KMS-11 (cell line): ENCODE measurements at regions not wholly inside any gene's neighbourhood (a gene's known extent, or its start where the extent isn't known, plus 50 kb on each side); places are given as distances from the start of the nearest gene placed in this dataset.
A peak's percentile ranks its signal among the peaks of the same experiment; 100 is the strongest.

Experiments used
- H2AFZ ChIP-seq: fragments of 200-600 bp; sonication (generic); 2 replicates; pipeline ENCODE4 v1.6.1; 2016; ENCODE audit warnings: antibody characterized with exemption, mixed run types, low read depth
- H3K27ac ChIP-seq: fragments of 200-600 bp; sonication (generic); 2 replicates; pipeline ENCODE4 v1.6.1; 2016; ENCODE audit warnings: mild to moderate bottlenecking, mixed run types
- H3K27me3 ChIP-seq: fragments of 200-600 bp; sonication (generic); 2 replicates; pipeline ENCODE4 v1.6.1; 2017; ENCODE audit warnings: mild to moderate bottlenecking, low read depth, mixed run types, moderate library complexity; ENCODE audit not compliant: insufficient read depth
- H3K36me3 ChIP-seq: fragments of 200-600 bp; sonication (generic); 2 replicates; pipeline ENCODE4 v1.6.1; 2017; ENCODE audit warnings: mild to moderate bottlenecking, mixed run types; ENCODE audit not compliant: insufficient read depth
- H3K4me1 ChIP-seq: fragments of 200-600 bp; sonication (generic); 2 replicates; pipeline ENCODE4 v1.6.1; 2016; ENCODE audit warnings: mild to moderate bottlenecking, low read depth, mixed run types; ENCODE audit not compliant: poor library complexity, severe bottlenecking
- H3K4me2 ChIP-seq: fragments of 200-600 bp; sonication (generic); 2 replicates; pipeline ENCODE4 v1.7.0; 2016; ENCODE audit warnings: mild to moderate bottlenecking, mixed run types
- H3K4me3 ChIP-seq: fragments of 200-600 bp; sonication (generic); IDR thresholded peaks from 2 replicates; pipeline ENCODE4 v1.6.1; 2017; ENCODE audit warnings: low read depth, low read length, mixed read lengths; ENCODE audit not compliant: insufficient read depth
- H3K79me2 ChIP-seq: fragments of 200-600 bp; sonication (generic); 2 replicates; pipeline ENCODE4 v1.6.1; 2016; ENCODE audit warnings: low read depth, mixed run types; ENCODE audit not compliant: insufficient read depth
- H3K9ac ChIP-seq: fragments of 200-600 bp; sonication (generic); 2 replicates; pipeline ENCODE4 v1.6.1; 2016; ENCODE audit warnings: mild to moderate bottlenecking, mixed run types
- H4K20me1 ChIP-seq: fragments of 200-600 bp; sonication (generic); 2 replicates; pipeline ENCODE4 v1.6.1; 2016; ENCODE audit warnings: mild to moderate bottlenecking, mixed run types; ENCODE audit not compliant: insufficient read depth
- CTCF ChIP-seq: fragments of 200-600 bp; sonication (generic); conservative IDR thresholded peaks from 2 replicates; pipeline ENCODE4 v1.6.1; 2017; ENCODE audit warnings: low read depth, mild to moderate bottlenecking, antibody characterized with exemption, low read length, moderate library complexity, mixed read lengths

- Histone ChIP-seq H3K4me2 (peak overlapping the region; percentile 81; the same call in 1 of the 2 replicates), H3K4me3 (no peak overlapping the region), H3K36me3 (no peaks in the 10 kb centered on the region), H2AFZ (peak overlapping the region; percentile 95), H3K4me1 (peaks cover 45% of the 10 kb centered on the region), H3K27me3 (peaks cover 13% of the 10 kb centered on the region), H3K79me2 (no peaks in the 10 kb centered on the region), H3K9ac (peak overlapping the region; percentile 76), H4K20me1 (no peaks in the 10 kb centered on the region), H3K27ac (peak overlapping the region; percentile 40; the same call in 1 of the 2 replicates)
- TF ChIP-seq CTCF, result no peak
These were observed 100.5 kb upstream of the SOD1 start for GRCh38 chr21:31558962-31559367.

- H2AFZ ChIP-seq, result peak overlapping the region; percentile 91
These were observed 101.1 kb upstream of the SOD1 start for GRCh38 chr21:31558189-31558961.

GRCh38 chr21:31557421-31558188 lies 101.9 kb upstream of the SOD1 start:
- no peaks in the 10 kb centered on the region for H4K20me1 ChIP-seq
- H3K4me3 ChIP-seq, result no peak overlapping the region
- H3K36me3 ChIP-seq, result no peaks in the 10 kb centered on the region
- no peaks in the 10 kb centered on the region for H3K79me2 ChIP-seq
- no peak overlapping the region for H3K27ac ChIP-seq
- peaks cover 13% of the 10 kb centered on the region for H3K27me3 ChIP-seq
- peaks cover 59% of the 10 kb centered on the region for H3K4me1 ChIP-seq
- peak overlapping the region; percentile 79 for H3K4me2 ChIP-seq
- H3K9ac ChIP-seq, result peak overlapping the region; percentile 33; the same call in 1 of the 2 replicates
- no peak for TF ChIP-seq CTCF
- H2AFZ ChIP-seq, result peak overlapping the region; percentile 91; the same call in 1 of the 2 replicates

More at GRCh38 chr21:31558189-31558961, 101.1 kb upstream of the SOD1 start:
- H3K36me3 ChIP-seq, result no peaks in the 10 kb centered on the region
- TF ChIP-seq CTCF, result no peak
- no peak overlapping the region for H3K4me3 ChIP-seq
- H3K27me3 ChIP-seq, result peaks cover 13% of the 10 kb centered on the region
- H3K9ac ChIP-seq, result peak overlapping the region; percentile 33; the same call in 1 of the 2 replicates
- no peaks in the 10 kb centered on the region for H3K79me2 ChIP-seq
- H4K20me1 ChIP-seq, result no peaks in the 10 kb centered on the region
- H3K4me2 ChIP-seq, result peak overlapping the region; percentile 79
- no peak overlapping the region for H3K27ac ChIP-seq
- peaks cover 51% of the 10 kb centered on the region for H3K4me1 ChIP-seq

DNA sequence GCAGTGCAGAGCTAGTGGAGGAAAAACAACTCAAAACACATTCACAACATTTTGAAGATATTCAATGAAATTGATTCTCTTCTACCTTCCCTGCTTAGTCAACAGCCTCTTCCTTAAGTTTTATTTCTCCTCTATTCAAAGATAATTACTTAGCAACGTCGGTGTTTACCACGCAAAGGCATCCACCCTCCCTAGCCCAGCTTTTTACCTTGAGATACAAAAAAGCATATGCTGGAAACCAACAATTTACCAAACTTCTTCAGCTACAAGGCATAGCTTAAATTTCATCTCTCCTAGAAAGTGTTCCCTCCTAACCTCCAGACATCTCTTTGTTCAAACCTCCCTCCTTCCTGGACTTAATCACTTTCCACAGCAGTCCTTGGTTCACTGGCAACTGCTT lies 102.8 kb upstream of the SOD1 start:
- no peaks in the 10 kb centered on the region for H3K79me2 ChIP-seq
- peak overlapping the region; percentile 79; the same call in 1 of the 2 replicates for H3K4me2 ChIP-seq
- H3K4me1 ChIP-seq, result peaks cover 65% of the 10 kb centered on the region
- no peak for TF ChIP-seq CTCF
- no peak overlapping the region for H3K27ac ChIP-seq
- H3K36me3 ChIP-seq, result no peaks in the 10 kb centered on the region
- H3K27me3 ChIP-seq, result peaks cover 13% of the 10 kb centered on the region
- H3K4me3 ChIP-seq, result no peak overlapping the region
- H2AFZ ChIP-seq, result no peak overlapping the region
- no peak overlapping the region for H3K9ac ChIP-seq
- no peaks in the 10 kb centered on the region for H4K20me1 ChIP-seq
